ENCODE measurements at regions not wholly inside any gene's neighbourhood (a gene's known extent, or its start where the extent isn't known, plus 50 kb on each side); places are given as distances from the start of the nearest gene placed in this dataset.

- no peak for TF ChIP-seq CTCF (IDR thresholded peaks at IDR 0.05)
- POLR2A ChIA-PET: no interaction called here
- H3K4me3 Mint-ChIP-seq: no peak overlapping the region
- no peak overlapping the region for H3K27ac Mint-ChIP-seq
- Histone ChIP-seq H3K36me3 (ENCODE audit: insufficient read depth, low read length) (no peaks in the 10 kb centered on the region), H3K9me3 (ENCODE audit: control insufficient read depth in 1 of 2, insufficient read depth in 1 of 2, low read length in 2 of 2) (no peaks in the 10 kb centered on the region), H3K27ac (ENCODE audit: low read depth in 1 of 2, low read length in 2 of 2) (no peak overlapping the region), H3K4me3 (ENCODE audit: low read length) (no peak overlapping the region), H3K4me1 (ENCODE audit: insufficient read depth, low read length) (no peaks in the 10 kb centered on the region), H3K27me3 (ENCODE audit: control insufficient read depth in 1 of 2, insufficient read depth in 2 of 2, low read length in 2 of 2) (peaks cover 0 to 3% of the 10 kb centered on the region in 2 experiments)
- CTCF ChIA-PET: interaction anchor here (1.2 kb wide), 1 partner anchor 25 kb away, joined by 3 read pairs; no protein-coding TSS in a partner anchor
- no peaks in the 10 kb centered on the region for H3K27me3 Mint-ChIP-seq
- no peaks in the 10 kb centered on the region for H3K9me3 Mint-ChIP-seq
- intact Hi-C loops (cut with DNase I, micrococcal nuclease): no loop called here
- ATAC-seq (ENCODE audit: poor library complexity): no peak
- H3K36me3 Mint-ChIP-seq (ENCODE audit: low read depth): no peaks in the 10 kb centered on the region
- no peaks in the 10 kb centered on the region for H3K4me1 Mint-ChIP-seq (ENCODE audit: low read depth)
- no peak for DNase-seq
Measured at GRCh38 chr1:67525053-67525760, 95.0 kb upstream of the SERBP1 start.

GRCh38 chr1:67528141-67528540 is 97.9 kb upstream of the SERBP1 start:
- H3K36me3 Mint-ChIP-seq (ENCODE audit: low read depth): no peaks in the 10 kb centered on the region
- intact Hi-C loops (cut with DNase I, micrococcal nuclease): no loop called here
- H3K9me3 Mint-ChIP-seq: no peaks in the 10 kb centered on the region
- Histone ChIP-seq H3K36me3 (ENCODE audit: insufficient read depth, low read length) (no peaks in the 10 kb centered on the region), H3K4me1 (ENCODE audit: insufficient read depth, low read length) (no peaks in the 10 kb centered on the region), H3K27ac (ENCODE audit: low read depth in 1 of 2, low read length in 2 of 2) (no peak overlapping the region), H3K4me3 (ENCODE audit: low read length) (no peak overlapping the region), H3K27me3 (ENCODE audit: control insufficient read depth in 1 of 2, insufficient read depth in 2 of 2, low read length in 2 of 2) (no peaks in the 10 kb centered on the region), H3K9me3 (ENCODE audit: control insufficient read depth in 1 of 2, insufficient read depth in 1 of 2, low read length in 2 of 2) (no peaks in the 10 kb centered on the region)
- ChIA-PET CTCF (interaction anchor here (0.7 to 1.1 kb wide), 2 partner anchors 232 to 237 kb away, joined by 3 read pairs; no protein-coding TSS in a partner anchor), POLR2A (no interaction called here)
- H3K27me3 Mint-ChIP-seq: no peaks in the 10 kb centered on the region
- TF ChIP-seq CTCF (IDR thresholded peaks at IDR 0.05): no peak
- no peak overlapping the region for H3K4me3 Mint-ChIP-seq
- H3K4me1 Mint-ChIP-seq (ENCODE audit: low read depth): no peaks in the 10 kb centered on the region
- no peak overlapping the region for H3K27ac Mint-ChIP-seq
- ATAC-seq (ENCODE audit: poor library complexity): no peak
- DNase-seq: no peak

- no peaks in the 10 kb centered on the region for H3K27me3 Mint-ChIP-seq
- ChIA-PET CTCF (no interaction called here), POLR2A (no interaction called here)
- H3K9me3 Mint-ChIP-seq: no peaks in the 10 kb centered on the region
- H3K4me1 ChIP-seq (ENCODE audit: insufficient read depth, low read length): no peaks in the 10 kb centered on the region
- H3K36me3 ChIP-seq (ENCODE audit: insufficient read depth, low read length): no peaks in the 10 kb centered on the region
- intact Hi-C loops (cut with DNase I, micrococcal nuclease): no loop called here
- H3K27me3 ChIP-seq (ENCODE audit: control insufficient read depth in 1 of 2, insufficient read depth in 2 of 2, low read length in 2 of 2): no peaks in the 10 kb centered on the region
- no peak overlapping the region for H3K27ac Mint-ChIP-seq
- no peak for TF ChIP-seq CTCF (IDR thresholded peaks at IDR 0.05)
- ATAC-seq (ENCODE audit: poor library complexity) (no peak), DNase-seq (no peak)
- H3K9me3 ChIP-seq (ENCODE audit: control insufficient read depth in 1 of 2, insufficient read depth in 1 of 2, low read length in 2 of 2): no peaks in the 10 kb centered on the region
- H3K4me1 Mint-ChIP-seq (ENCODE audit: low read depth): no peaks in the 10 kb centered on the region
- no peaks in the 10 kb centered on the region for H3K36me3 Mint-ChIP-seq (ENCODE audit: low read depth)
- no peak overlapping the region for H3K4me3 ChIP-seq (ENCODE audit: low read length)
- no peak overlapping the region for H3K27ac ChIP-seq (ENCODE audit: low read depth in 1 of 2, low read length in 2 of 2)
- no peak overlapping the region for H3K4me3 Mint-ChIP-seq
Measured at GRCh38 chr1:67530071-67530470, 99.9 kb upstream of the SERBP1 start.

Measured in CD4-positive, alpha-beta T cell (primary cell).